ENCODE measurements at regions not wholly inside any gene's neighbourhood (a gene's known extent, or its start where the extent isn't known, plus 50 kb on each side); places are given as distances from the start of the nearest gene placed in this dataset.

DNA sequence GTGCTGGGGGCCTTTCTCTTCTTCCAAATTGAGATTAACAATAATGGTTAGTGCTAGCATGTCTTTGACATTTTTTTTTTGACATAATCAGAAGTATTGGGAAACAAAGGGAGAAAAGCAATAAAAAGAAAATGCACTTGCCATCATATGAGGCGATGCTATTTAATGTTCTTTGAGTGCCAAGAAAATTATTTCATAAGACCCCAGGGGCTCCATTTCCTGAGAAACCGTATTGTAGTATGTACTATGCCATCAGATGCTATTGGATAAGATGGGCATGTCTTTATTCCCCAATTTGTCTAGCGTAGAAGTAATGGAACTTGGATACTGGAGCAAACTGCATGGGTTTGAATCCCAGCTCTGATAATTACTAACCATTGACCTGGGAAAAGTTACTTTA, 408.9 kb downstream of the ADRA2A start (continued):
- TF ChIP-seq ZNF592 (IDR thresholded peaks at IDR 0.05) (no peak), TCF3 (IDR thresholded peaks at IDR 0.05; ENCODE audit: borderline replicate concordance, insufficient read depth, low read depth, low read length) (no peak), ATF7 (IDR thresholded peaks at IDR 0.05; ENCODE audit: low read depth) (no peak)
- TF ChIP-seq, protein P1, sequence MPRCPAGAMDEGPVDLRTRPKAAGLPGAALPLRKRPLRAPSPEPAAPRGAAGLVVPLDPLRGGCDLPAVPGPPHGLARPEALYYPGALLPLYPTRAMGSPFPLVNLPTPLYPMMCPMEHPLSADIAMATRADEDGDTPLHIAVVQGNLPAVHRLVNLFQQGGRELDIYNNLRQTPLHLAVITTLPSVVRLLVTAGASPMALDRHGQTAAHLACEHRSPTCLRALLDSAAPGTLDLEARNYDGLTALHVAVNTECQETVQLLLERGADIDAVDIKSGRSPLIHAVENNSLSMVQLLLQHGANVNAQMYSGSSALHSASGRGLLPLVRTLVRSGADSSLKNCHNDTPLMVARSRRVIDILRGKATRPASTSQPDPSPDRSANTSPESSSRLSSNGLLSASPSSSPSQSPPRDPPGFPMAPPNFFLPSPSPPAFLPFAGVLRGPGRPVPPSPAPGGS (IDR thresholded peaks at IDR 0.05; ENCODE audit: borderline replicate concordance, insufficient read depth, low read depth, low read length, poor library complexity, severe bottlenecking), result no peak
- TF ChIP-seq, protein P2, sequence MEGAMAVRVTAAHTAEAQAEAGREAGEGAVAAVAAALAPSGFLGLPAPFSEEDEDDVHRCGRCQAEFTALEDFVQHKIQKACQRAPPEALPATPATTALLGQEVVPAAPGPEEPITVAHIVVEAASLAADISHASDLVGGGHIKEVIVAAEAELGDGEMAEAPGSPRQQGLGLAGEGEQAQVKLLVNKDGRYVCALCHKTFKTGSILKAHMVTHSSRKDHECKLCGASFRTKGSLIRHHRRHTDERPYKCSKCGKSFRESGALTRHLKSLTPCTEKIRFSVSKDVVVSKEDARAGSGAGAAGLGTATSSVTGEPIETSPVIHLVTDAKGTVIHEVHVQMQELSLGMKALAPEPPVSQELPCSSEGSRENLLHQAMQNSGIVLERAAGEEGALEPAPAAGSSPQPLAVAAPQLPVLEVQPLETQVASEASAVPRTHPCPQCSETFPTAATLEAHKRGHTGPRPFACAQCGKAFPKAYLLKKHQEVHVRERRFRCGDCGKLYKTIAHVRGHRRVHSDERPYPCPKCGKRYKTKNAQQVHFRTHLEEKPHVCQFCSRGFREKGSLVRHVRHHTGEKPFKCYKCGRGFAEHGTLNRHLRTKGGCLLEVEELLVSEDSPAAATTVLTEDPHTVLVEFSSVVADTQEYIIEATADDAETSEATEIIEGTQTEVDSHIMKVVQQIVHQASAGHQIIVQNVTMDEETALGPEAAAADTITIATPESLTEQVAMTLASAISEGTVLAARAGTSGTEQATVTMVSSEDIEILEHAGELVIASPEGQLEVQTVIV (IDR thresholded peaks at IDR 0.05; ENCODE audit: borderline replicate concordance, partially characterized antibody), result no peak
- TF ChIP-seq, protein P3, sequence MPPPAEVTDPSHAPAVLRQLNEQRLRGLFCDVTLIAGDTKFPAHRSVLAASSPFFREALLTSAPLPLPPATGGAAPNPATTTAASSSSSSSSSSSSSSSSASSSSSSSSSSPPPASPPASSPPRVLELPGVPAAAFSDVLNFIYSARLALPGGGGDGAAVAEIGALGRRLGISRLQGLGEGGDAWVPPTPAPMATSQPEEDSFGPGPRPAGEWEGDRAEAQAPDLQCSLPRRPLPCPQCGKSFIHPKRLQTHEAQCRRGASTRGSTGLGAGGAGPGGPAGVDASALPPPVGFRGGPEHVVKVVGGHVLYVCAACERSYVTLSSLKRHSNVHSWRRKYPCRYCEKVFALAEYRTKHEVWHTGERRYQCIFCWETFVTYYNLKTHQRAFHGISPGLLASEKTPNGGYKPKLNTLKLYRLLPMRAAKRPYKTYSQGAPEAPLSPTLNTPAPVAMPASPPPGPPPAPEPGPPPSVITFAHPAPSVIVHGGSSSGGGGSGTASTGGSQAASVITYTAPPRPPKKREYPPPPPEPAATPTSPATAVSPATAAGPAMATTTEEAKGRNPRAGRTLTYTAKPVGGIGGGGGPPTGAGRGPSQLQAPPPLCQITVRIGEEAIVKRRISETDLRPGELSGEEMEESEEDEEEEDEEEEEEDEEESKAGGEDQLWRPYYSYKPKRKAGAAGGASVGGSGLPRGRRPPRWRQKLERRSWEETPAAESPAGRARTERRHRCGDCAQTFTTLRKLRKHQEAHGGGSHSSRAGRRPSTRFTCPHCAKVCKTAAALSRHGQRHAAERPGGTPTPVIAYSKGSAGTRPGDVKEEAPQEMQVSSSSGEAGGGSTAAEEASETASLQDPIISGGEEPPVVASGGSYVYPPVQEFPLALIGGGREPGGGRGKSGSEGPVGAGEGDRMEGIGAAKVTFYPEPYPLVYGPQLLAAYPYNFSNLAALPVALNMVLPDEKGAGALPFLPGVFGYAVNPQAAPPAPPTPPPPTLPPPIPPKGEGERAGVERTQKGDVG (CRISPR knock-in tag; IDR thresholded peaks at IDR 0.05), result no peak
